Activated T-helper 1 cell treated with anti-CD3 and anti-CD28 coated beads, Interleukin-12 subunit alpha, Interleukin-12 subunit beta, Interleukin-2, Interleukin-4 antibody, amounts not matched to agents 30 ng/mL and 10 ng/mL and 1 ng/mL, durations not matched to agents 14 hours and 24 hours and 36 hours (primary cell): ENCODE measurements at regions not wholly inside any gene's neighbourhood (a gene's known extent, or its start where the extent isn't known, plus 50 kb on each side); places are given as distances from the start of the nearest gene placed in this dataset.

Experiments
- DNase-seq: peaks from one replicate; pipeline ENCODE4 v3.0.0; 2021; ENCODE audit warnings: low spot score
- H3K27ac Mint-ChIP-seq: one replicate; pipeline ENCODE4 v1.8.0; 2021; ENCODE audit warnings: mild to moderate bottlenecking, mixed read lengths
- H3K27me3 Mint-ChIP-seq: one replicate; pipeline ENCODE4 v1.8.0; 2022; ENCODE audit warnings: mild to moderate bottlenecking, moderate library complexity, mixed read lengths; ENCODE audit not compliant: insufficient read depth
- H3K36me3 Mint-ChIP-seq: one replicate; pipeline ENCODE4 v1.8.0; 2021; ENCODE audit warnings: low read depth, mixed read lengths
- H3K4me1 Mint-ChIP-seq: one replicate; pipeline ENCODE4 v1.8.0; 2021; ENCODE audit warnings: low read depth, mixed read lengths
- H3K4me3 Mint-ChIP-seq: one replicate; pipeline ENCODE4 v1.8.0; 2021; ENCODE audit warnings: mild to moderate bottlenecking, moderate library complexity, mixed read lengths
- H3K9me3 Mint-ChIP-seq: one replicate; pipeline ENCODE4 v1.8.0; 2021; ENCODE audit warnings: mixed read lengths
- intact Hi-C: fragments of 100-400 bp; cut with micrococcal nuclease; formaldehyde crosslinking; loops from one replicate; pipeline ENCODE4 v1.15.1; 2024

DNA sequence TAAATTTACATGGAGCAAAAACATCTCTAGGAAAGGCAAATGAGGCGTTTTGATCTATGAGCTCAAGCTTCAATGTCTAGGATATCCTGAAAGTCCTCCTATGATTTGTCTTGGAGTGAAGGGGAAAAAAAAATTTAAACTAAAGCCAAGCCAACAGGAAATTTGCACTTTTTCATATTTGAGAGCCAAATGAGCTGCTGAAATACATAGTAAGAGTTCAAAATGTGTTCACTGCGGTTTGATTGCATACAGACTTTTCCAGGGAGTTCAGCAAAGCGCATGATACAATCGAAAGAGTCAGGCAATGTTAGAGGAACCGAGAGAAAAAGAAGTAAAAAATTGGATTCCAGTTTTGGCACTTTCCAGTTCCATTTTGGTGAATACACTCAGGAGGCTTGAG is 633.4 kb upstream of the MGMT start:
- H3K4me3 Mint-ChIP-seq = no peak overlapping the region
- no peaks in the 10 kb centered on the region for H3K9me3 Mint-ChIP-seq
- intact Hi-C loops = no loop called here
- no peak overlapping the region for H3K27ac Mint-ChIP-seq
- no peak for DNase-seq
- H3K4me1 Mint-ChIP-seq = no peaks in the 10 kb centered on the region
- no peaks in the 10 kb centered on the region for H3K27me3 Mint-ChIP-seq
- H3K36me3 Mint-ChIP-seq = no peaks in the 10 kb centered on the region

DNA sequence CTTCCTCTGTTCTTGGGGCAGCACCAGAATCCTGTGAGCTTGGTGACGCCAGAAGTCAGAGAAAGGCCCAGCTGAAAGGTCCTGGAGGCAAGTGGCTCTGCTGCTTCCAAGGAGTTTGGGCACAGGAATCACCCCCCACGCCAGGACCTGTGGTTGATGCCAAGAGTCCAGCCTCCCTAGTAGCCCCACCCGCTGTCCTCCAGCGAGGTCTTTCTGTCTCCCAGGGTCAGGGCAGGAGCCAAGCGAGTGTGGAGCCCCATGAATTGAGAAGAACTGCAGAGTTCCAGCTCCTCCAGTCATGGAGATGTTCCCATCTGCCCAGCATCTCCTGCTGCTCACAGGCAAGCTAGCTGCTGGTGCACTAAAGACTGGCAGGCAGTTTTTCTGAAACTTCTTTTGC is 631.7 kb upstream of the MGMT start:
- Mint-ChIP-seq H3K27me3 (no peaks in the 10 kb centered on the region), H3K4me3 (no peak overlapping the region), H3K4me1 (no peaks in the 10 kb centered on the region), H3K27ac (no peak overlapping the region), H3K36me3 (no peaks in the 10 kb centered on the region), H3K9me3 (no peaks in the 10 kb centered on the region)
- no peak for DNase-seq
- intact Hi-C loops = no loop called here

DNA sequence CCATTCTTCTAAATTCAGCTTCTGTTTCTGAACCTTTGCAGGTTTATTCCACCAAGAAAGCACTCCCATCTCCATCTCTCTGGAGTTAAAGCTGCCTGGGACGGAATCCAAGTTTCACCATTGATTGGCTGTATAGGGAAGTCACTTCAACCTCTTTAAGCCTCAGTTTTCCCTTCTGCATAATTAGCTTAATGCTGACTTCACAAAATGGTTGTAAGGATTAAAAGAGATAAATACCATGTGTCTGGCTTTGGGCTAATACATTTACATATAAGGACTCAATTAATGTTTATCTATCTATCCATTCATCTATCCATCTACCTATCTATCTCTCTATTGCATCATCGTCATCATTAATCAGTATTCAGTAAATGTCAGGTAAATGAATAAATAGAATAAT is 629.6 kb upstream of the MGMT start:
- DNase-seq = no peak
- no peak overlapping the region for H3K27ac Mint-ChIP-seq
- H3K4me3 Mint-ChIP-seq = no peak overlapping the region
- no peaks in the 10 kb centered on the region for H3K27me3 Mint-ChIP-seq
- intact Hi-C loops = no loop called here
- no peaks in the 10 kb centered on the region for H3K4me1 Mint-ChIP-seq
- H3K9me3 Mint-ChIP-seq = no peaks in the 10 kb centered on the region
- H3K36me3 Mint-ChIP-seq = no peaks in the 10 kb centered on the region

DNA sequence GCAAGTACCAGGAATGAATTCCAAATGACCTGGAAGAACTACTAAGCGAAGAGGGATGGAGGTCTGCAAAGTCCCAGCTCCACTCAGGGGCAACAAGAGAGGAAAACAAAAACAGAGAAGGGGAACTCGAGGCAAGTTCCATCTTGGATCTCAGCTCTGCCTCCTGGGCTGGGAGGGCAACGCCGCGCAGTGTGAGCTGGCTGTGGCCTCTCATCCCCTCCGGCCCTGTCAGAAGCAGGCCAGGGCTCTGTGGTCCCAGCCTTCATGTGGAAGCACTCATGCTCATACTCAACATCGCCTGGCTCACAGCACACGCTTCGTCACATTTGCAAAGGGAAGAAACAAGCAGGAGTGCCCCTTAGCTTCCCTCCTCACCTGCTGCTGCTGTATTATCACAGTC is 627.9 kb upstream of the MGMT start:
- intact Hi-C loops = no loop called here
- Mint-ChIP-seq H3K4me3 (no peak overlapping the region), H3K27me3 (no peaks in the 10 kb centered on the region), H3K27ac (no peak overlapping the region), H3K4me1 (no peaks in the 10 kb centered on the region), H3K36me3 (no peaks in the 10 kb centered on the region), H3K9me3 (no peaks in the 10 kb centered on the region)
- no peak for DNase-seq

DNA sequence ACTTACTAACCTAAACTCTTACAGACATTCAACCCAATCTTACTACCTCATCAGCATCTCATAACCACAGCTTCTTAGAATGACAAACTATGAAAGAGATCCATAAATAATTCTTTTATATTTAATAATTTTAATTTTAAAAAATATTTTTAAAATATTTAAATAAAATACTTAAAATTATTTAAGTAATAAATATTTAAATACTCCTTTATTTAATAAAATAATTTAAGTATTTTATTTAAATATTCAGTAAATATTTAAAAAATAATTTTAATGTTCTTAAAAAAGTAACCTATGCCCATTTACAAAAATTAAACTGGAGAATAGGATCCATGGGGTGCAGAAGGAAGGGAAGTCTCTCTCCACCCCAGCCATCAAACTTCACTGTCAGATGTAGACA is 627.3 kb upstream of the MGMT start:
- no peaks in the 10 kb centered on the region for H3K27me3 Mint-ChIP-seq
- no peaks in the 10 kb centered on the region for H3K4me1 Mint-ChIP-seq
- H3K36me3 Mint-ChIP-seq = no peaks in the 10 kb centered on the region
- H3K4me3 Mint-ChIP-seq = no peak overlapping the region
- no peak for DNase-seq
- intact Hi-C loops = no loop called here
- no peaks in the 10 kb centered on the region for H3K9me3 Mint-ChIP-seq
- no peak overlapping the region for H3K27ac Mint-ChIP-seq

DNA sequence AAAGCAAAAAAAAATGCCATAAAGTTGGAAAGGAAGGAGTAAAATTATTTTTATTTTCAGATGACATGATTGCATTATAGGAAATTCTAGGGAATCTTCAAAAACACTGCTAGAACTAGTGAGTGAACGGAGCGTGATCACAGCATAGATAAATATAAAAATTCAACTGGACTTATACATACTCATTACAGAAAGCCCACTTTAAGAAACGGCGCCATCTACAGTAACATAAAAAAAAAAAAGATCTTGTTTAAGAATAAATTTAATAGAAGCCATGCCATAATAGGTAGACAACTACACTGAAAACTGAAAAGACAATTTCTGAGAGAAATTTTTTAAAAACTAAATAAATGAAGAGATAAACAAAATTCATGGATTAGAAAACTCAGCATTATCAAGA is 623.1 kb upstream of the MGMT start:
- H3K4me3 Mint-ChIP-seq = no peak overlapping the region
- no peaks in the 10 kb centered on the region for H3K9me3 Mint-ChIP-seq
- no peaks in the 10 kb centered on the region for H3K4me1 Mint-ChIP-seq
- no peaks in the 10 kb centered on the region for H3K36me3 Mint-ChIP-seq
- intact Hi-C loops = no loop called here
- H3K27me3 Mint-ChIP-seq = no peaks in the 10 kb centered on the region
- H3K27ac Mint-ChIP-seq = no peak overlapping the region
- DNase-seq = no peak

DNA sequence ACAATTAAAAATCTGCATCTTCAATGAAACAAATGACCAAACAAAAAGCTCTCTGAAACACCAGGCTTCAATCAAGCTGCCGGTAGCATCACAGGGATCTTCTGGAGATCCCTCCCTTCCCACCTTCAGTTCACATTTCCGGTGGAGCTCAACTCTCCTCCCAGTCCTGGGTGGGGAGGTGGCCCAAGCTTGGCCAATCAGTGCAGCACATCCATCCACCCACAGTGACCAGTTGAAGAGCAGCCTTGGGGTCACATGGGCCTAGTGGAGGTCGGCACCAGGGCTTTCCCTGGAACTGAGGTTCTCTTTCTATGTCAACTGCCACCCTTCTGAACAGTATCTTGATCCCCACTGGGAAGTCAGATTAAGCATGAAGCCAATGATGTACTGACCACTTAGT is 620.1 kb upstream of the MGMT start:
- intact Hi-C loops = no loop called here
- no peaks in the 10 kb centered on the region for H3K9me3 Mint-ChIP-seq

DNA sequence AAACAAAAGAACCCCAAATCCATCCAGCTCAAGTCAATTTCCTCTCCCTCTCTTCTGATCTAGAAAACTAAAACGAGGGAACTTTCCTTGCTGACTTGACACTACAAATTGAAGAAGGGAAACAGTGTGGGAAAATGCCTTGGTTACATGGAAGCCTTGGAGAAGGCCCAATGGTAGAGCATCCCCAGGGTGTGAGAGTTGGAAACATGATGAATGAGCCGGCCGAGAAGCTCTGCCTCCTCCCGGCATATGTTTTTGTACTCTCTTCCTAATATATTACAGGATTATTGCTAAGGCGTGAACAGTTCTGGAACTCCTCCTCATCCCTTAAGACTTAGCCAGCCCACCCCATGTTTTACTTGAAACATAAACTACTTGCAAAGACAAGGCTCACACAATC is 618.2 kb upstream of the MGMT start:
- Mint-ChIP-seq H3K4me1 (no peaks in the 10 kb centered on the region), H3K27me3 (peaks cover 3% of the 10 kb centered on the region), H3K4me3 (no peak overlapping the region), H3K27ac (no peak overlapping the region), H3K9me3 (no peaks in the 10 kb centered on the region), H3K36me3 (no peaks in the 10 kb centered on the region)
- intact Hi-C loops = no loop called here
- DNase-seq = no peak

More for the DNA sequence above, 620.1 kb upstream of the MGMT start:
- no peak overlapping the region for H3K27ac Mint-ChIP-seq
- no peak for DNase-seq
- H3K4me1 Mint-ChIP-seq = no peaks in the 10 kb centered on the region
- no peaks in the 10 kb centered on the region for H3K36me3 Mint-ChIP-seq
- no peak overlapping the region for H3K4me3 Mint-ChIP-seq
- peaks cover 3% of the 10 kb centered on the region for H3K27me3 Mint-ChIP-seq

DNA sequence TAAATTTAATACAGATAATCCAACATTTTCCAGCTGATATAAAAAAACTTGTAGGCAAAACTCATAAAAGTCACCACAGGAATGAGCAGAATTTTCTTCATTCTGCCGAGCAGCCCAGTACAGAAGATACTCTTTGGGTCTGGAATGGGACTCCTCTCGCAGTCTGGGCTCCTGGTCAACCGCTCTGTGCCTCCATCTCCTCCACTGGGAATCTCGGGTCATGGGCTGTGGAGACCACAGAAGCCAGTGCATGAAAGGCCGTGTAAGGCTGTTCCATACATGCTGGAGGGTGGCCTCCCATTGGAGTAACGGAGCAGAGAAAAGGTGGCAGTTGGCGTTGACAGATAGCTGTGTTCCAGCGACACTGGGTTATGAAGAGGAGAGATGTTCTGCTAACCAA is 616.4 kb upstream of the MGMT start:
- H3K27ac Mint-ChIP-seq = no peak overlapping the region
- no peak for DNase-seq
- H3K4me1 Mint-ChIP-seq = no peaks in the 10 kb centered on the region
- no peak overlapping the region for H3K4me3 Mint-ChIP-seq
- H3K36me3 Mint-ChIP-seq = no peaks in the 10 kb centered on the region
- H3K9me3 Mint-ChIP-seq = no peaks in the 10 kb centered on the region
- intact Hi-C loops = no loop called here
- H3K27me3 Mint-ChIP-seq = peaks cover 3% of the 10 kb centered on the region

DNA sequence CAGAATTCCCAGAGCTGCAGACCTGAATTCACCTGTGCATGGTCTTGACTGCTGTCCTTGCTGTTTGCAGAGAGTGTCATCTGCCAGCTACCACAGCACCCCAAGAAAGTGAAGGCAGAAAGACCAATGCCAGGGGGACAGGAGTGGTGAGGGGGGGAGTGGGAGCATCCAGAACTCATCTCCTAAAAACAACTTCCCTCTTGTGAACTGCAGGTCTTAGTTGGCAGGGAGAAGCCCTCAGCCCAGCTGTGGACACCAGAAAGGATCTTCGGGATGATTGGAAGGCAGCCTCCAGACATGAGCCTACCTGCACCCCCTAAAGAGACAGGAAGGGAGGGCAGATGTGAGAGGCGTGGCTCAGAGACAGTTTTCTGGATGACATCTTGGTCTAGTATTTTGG is 615.8 kb upstream of the MGMT start:
- intact Hi-C loops = no loop called here
- H3K27ac Mint-ChIP-seq = no peak overlapping the region
- no peaks in the 10 kb centered on the region for H3K36me3 Mint-ChIP-seq
- H3K27me3 Mint-ChIP-seq = peaks cover 3% of the 10 kb centered on the region
- no peak for DNase-seq
- H3K4me1 Mint-ChIP-seq = no peaks in the 10 kb centered on the region
- H3K9me3 Mint-ChIP-seq = no peaks in the 10 kb centered on the region
- no peak overlapping the region for H3K4me3 Mint-ChIP-seq

DNA sequence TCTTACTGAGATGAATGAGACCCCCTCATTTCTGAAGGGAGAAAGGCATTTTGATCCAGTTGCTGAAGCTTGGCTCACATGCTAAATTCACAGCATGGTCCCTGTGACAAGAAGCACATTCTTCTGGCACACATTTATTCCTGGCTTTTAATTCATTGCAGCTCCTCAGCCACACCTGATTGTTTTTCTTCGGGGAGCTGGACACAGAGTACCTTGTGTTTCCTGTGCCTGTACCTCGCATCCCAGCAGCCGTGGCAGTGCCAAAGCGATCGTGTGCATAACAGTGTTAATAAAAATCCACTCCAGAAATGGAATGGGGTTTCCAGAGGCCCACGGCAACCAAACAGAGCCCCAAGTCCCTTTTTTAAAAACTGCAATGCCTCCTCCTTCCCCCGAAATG is 615.3 kb upstream of the MGMT start:
- no peak for DNase-seq
- H3K9me3 Mint-ChIP-seq = no peaks in the 10 kb centered on the region
- H3K27me3 Mint-ChIP-seq = peaks cover 3% of the 10 kb centered on the region
- H3K4me3 Mint-ChIP-seq = no peak overlapping the region
- H3K27ac Mint-ChIP-seq = no peak overlapping the region
- H3K4me1 Mint-ChIP-seq = no peaks in the 10 kb centered on the region
- no peaks in the 10 kb centered on the region for H3K36me3 Mint-ChIP-seq
- intact Hi-C loops = no loop called here

DNA sequence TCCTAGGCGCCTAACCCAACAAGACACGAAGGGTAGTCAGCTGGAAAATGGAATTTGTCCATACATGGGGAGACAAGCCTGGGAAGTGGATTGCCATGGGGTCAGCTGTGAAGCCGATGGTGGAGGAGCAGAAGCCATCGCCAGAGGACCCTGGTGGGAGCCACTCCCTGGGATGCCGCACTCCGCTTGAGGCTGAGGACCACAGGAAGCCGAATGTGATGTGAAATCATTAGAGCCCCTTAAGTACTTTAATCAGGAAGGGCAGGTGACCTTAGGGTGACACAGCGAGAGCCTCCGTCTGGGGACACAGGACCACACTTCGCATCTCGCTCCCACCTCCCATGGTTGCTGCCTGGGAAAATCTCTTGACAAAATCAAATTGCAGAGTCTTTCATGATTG is 614.6 kb upstream of the MGMT start:
- H3K4me1 Mint-ChIP-seq = no peaks in the 10 kb centered on the region
- no peak overlapping the region for H3K27ac Mint-ChIP-seq
- no peaks in the 10 kb centered on the region for H3K36me3 Mint-ChIP-seq
- no peaks in the 10 kb centered on the region for H3K9me3 Mint-ChIP-seq
- intact Hi-C loops = no loop called here
- no peak overlapping the region for H3K4me3 Mint-ChIP-seq
- DNase-seq = no peak
- peaks cover 3% of the 10 kb centered on the region for H3K27me3 Mint-ChIP-seq

DNA sequence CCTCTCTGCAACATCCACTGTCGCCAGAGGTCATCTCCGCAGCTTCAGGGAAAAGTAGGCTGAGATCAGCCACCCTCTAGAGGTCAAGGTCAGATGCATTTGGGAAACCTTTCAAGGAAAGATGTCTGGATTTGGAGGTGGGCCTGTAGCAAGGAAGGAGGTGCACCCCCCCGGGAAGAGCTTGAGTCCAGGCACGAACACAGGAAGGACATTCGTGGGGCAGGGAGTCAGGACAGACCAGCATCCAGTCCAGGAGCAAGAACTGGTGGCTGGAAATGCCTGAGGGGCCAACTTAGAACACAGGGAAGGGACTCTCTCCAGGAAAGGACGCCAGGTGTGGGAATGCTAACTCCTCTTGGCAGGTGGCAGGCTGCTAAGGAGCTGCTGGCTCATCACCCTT is 614.1 kb upstream of the MGMT start:
- H3K4me1 Mint-ChIP-seq = no peaks in the 10 kb centered on the region
- intact Hi-C loops = no loop called here
- peaks cover 3% of the 10 kb centered on the region for H3K27me3 Mint-ChIP-seq
- H3K36me3 Mint-ChIP-seq = no peaks in the 10 kb centered on the region
- no peak for DNase-seq
- H3K4me3 Mint-ChIP-seq = no peak overlapping the region
- H3K9me3 Mint-ChIP-seq = no peaks in the 10 kb centered on the region
- no peak overlapping the region for H3K27ac Mint-ChIP-seq

DNA sequence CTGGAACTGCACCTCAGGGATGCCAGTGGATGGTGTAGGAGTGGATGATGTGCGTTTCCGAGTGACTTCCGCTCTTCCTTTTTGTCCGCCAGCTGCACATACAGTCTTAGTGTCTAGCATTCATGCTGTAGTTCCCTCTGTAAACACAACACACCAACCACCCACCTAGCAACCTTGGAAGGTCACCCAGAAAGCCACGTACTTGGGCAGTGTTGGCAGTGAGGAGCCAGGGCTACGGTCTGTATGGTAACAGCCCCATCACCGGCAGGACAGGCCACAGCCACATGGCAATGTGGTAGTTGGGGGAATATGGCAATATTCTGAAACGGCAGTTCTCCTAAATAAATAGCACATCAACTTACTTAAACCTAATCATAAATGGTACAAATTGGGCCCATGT is 613.5 kb upstream of the MGMT start:
- H3K36me3 Mint-ChIP-seq = no peaks in the 10 kb centered on the region
- intact Hi-C loops = no loop called here
- H3K4me3 Mint-ChIP-seq = no peak overlapping the region
- H3K27me3 Mint-ChIP-seq = peaks cover 3% of the 10 kb centered on the region
- no peaks in the 10 kb centered on the region for H3K4me1 Mint-ChIP-seq
- H3K27ac Mint-ChIP-seq = no peak overlapping the region
- H3K9me3 Mint-ChIP-seq = no peaks in the 10 kb centered on the region
- no peak for DNase-seq
